Kidney (tissue), 13 donors: ENCODE measurements at regions not wholly inside any gene's neighbourhood (a gene's known extent, or its start where the extent isn't known, plus 50 kb on each side); places are given as distances from the start of the nearest gene placed in this dataset.
A peak's percentile ranks its signal among the peaks of the same experiment; 100 is the strongest.

Experiments used
- DNase-seq, 5 donors: peaks; one replicate each; pipeline ENCODE4 v3.0.0-alpha.2; 2013 to 2020
- FAIRE-seq: peaks from 2 replicates; lab custom pipeline; 2012; peaks lifted over from hg19 to GRCh38; lab: Jason Lieb, UNC
- H3K27ac ChIP-seq, 2 donors: one replicate each; pipeline ENCODE4 v1.7.0; 2013; ENCODE audit warnings: low read depth in 2 of 2, low read length in 2 of 2, inconsistent platforms in 1 of 2
- H3K27me3 ChIP-seq: one replicate; pipeline ENCODE4 v1.7.1; 2013; ENCODE audit warnings: low read length, inconsistent platforms; ENCODE audit not compliant: control insufficient read depth, insufficient read depth
- H3K36me3 ChIP-seq, 3 donors: one replicate each; pipeline versions ENCODE4 v1.7.0 to v1.7.1; 2013; ENCODE audit warnings: low read length in 3 of 3, control low read depth in 1 of 3, inconsistent platforms in 1 of 3; ENCODE audit not compliant: insufficient read depth in 3 of 3, control insufficient read depth in 2 of 3
- H3K4me1 ChIP-seq, 3 donors: one replicate each; pipeline versions ENCODE4 v1.7.0 to v1.7.1; 2013; ENCODE audit warnings: low read length in 3 of 3, inconsistent platforms in 1 of 3, low read depth in 1 of 3; ENCODE audit not compliant: control insufficient read depth in 2 of 3, insufficient read depth in 2 of 3
- H3K4me3 ChIP-seq, 3 donors: one replicate each; pipeline versions ENCODE4 v1.7.0 to v1.8.1; 2013; ENCODE audit warnings: low read length in 3 of 3, control low read depth in 1 of 3, inconsistent platforms in 1 of 3
- H3K9ac ChIP-seq, 3 donors: one replicate each; pipeline versions ENCODE4 v1.7.0 to v1.7.1; 2013; ENCODE audit warnings: low read length in 3 of 3, control low read depth in 1 of 3, inconsistent platforms in 1 of 3
- H3K9me3 ChIP-seq, 3 donors: one replicate each; pipeline versions ENCODE4 v1.7.0 to v1.7.1; 2013; ENCODE audit warnings: low read length in 3 of 3, control low read depth in 1 of 3, inconsistent platforms in 1 of 3; ENCODE audit not compliant: control insufficient read depth in 2 of 3, insufficient read depth in 1 of 3
- intact Hi-C: fragments of 100-400 bp; cut with DNase I; formaldehyde crosslinking; loops from one replicate; pipeline ENCODE4 v1.11.1; 2022
- TF ChIP-seq, protein P1 (sequence below): IDR thresholded peaks from 3 replicates; pipeline ENCODE4 v1.5.1; 2012; ENCODE audit warnings: mild to moderate bottlenecking, moderate library complexity, borderline replicate concordance; ENCODE audit not compliant: insufficient read depth; ENCODE audit errors: extremely low read depth
- donor health status: control.
- donor health status: control.
- donor health status: control.
- donor health status: control.
- donor health status: control.
- donor health status: DM: yes; HTN: yes; CAD: no.
- donor health status: Normal renal cell carcinoma (clear cell type).

DNA sequence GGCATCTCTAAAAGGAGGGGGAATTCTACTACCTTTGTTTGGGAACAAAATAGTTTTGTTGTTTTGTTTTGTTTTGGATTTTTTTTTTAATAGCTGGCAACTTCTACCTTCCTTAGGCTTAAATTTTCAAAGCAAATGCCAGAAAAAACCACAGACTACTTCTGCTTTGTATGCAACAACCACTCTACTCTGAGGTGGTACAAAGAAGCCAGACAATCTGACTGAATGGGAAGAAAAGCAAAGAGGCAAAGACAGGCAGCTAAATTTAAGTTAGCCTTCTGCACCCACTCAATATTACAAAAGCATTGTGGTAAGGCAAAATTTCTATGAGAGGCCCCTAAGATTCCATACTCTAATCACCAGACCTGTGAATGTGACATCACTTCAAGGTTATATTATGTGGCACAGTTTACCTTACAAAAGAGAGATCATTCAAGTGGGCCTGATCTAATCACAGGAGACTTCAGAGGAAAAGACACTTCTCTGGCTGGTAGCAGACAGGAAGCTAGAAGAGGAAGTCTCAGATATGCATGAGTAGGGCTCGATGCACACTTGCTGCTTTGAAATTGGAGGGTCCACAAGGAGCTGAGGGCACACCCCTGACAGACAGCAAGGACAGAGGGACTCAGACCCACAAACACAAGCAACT, 566.6 kb downstream of the RPS29 start:
- TF ChIP-seq, protein P1, sequence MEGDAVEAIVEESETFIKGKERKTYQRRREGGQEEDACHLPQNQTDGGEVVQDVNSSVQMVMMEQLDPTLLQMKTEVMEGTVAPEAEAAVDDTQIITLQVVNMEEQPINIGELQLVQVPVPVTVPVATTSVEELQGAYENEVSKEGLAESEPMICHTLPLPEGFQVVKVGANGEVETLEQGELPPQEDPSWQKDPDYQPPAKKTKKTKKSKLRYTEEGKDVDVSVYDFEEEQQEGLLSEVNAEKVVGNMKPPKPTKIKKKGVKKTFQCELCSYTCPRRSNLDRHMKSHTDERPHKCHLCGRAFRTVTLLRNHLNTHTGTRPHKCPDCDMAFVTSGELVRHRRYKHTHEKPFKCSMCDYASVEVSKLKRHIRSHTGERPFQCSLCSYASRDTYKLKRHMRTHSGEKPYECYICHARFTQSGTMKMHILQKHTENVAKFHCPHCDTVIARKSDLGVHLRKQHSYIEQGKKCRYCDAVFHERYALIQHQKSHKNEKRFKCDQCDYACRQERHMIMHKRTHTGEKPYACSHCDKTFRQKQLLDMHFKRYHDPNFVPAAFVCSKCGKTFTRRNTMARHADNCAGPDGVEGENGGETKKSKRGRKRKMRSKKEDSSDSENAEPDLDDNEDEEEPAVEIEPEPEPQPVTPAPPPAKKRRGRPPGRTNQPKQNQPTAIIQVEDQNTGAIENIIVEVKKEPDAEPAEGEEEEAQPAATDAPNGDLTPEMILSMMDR = no peak
- FAIRE-seq = no peak
- intact Hi-C loops = no loop called here

DNA sequence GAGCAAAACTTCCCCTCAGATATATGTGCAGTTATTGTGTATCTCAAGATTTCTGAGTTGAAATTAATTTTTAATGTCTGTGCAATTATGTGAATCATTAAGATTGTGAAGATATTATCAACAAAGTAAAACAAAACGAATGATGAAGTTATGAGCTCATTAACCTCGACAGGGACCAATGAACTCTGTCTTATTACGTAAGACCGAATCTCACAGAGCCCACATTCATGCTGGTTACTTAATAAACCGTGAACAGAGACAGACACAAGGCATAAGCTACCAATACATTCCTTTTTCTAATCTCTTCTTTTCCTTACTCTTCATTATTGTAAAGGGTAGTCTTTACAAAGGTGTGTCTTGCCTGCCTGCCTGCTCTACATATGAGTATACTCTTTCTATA, 568.7 kb downstream of the RPS29 start:
- DNase-seq (peak in 2 of 5 donors; percentile 11 to 12), FAIRE-seq (no peak)
- TF ChIP-seq, protein P1 = no peak
- Histone ChIP-seq H3K27me3 (no peaks in the 10 kb centered on the region), H3K36me3 (no peaks in the 10 kb centered on the region), H3K4me3 (no peak overlapping the region), H3K9ac (no peak overlapping the region), H3K4me1 (no peaks in the 10 kb centered on the region), H3K9me3 (no peaks in the 10 kb centered on the region), H3K27ac (no peak overlapping the region)
- intact Hi-C loops = no loop called here

More for the DNA sequence above, 566.6 kb downstream of the RPS29 start:
- H3K4me3 ChIP-seq = no peak overlapping the region
- H3K27me3 ChIP-seq = no peaks in the 10 kb centered on the region
- no peaks in the 10 kb centered on the region for H3K4me1 ChIP-seq
- no peak for DNase-seq
- H3K9me3 ChIP-seq = no peaks in the 10 kb centered on the region
- no peaks in the 10 kb centered on the region for H3K36me3 ChIP-seq
- no peak overlapping the region for H3K9ac ChIP-seq
- H3K27ac ChIP-seq = no peak overlapping the region

DNA sequence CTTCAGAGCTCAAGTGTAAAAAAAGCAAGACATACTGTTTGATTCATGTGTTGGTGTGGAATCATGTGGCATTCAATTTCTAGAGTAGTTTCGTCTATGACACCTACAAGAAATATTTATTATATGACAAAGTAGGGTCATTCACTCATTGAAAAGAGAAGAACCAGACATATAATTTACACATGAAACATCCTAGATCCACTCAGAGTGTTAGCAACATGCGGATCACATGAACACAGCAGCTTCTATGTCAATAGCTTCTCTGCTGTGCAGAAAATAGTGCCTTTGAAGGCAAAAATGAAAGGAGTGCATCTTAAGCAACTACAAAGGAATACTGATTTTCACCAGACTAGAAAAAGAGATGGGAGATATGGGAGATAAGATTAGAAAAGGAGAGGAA, 569.8 kb downstream of the RPS29 start:
- no peak overlapping the region for H3K9ac ChIP-seq
- no peaks in the 10 kb centered on the region for H3K27me3 ChIP-seq
- no peaks in the 10 kb centered on the region for H3K9me3 ChIP-seq
- H3K4me1 ChIP-seq = no peaks in the 10 kb centered on the region
- intact Hi-C loops = no loop called here
- TF ChIP-seq, protein P1 = no peak
- no peak overlapping the region for H3K4me3 ChIP-seq
- no peak for FAIRE-seq
- no peaks in the 10 kb centered on the region for H3K36me3 ChIP-seq
- no peak overlapping the region for H3K27ac ChIP-seq
- DNase-seq = no peak

DNA sequence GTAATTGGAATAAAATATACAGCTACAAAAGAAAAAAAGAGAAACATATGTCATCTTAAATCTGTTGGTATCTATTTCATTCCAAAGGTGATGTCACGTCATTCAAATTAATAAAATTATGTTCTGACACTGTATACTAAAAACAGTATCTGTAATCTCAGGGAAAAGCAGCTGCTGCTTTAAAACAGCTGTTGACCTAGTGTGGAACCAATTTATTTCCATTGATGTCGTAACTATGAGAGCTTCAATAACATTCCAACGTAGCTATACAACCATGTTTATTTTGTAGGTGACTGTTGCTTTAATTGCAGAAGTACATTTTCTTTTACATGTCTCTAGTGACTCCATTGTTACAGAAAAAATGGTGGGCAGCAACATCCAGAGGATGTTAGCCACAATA, 571.7 kb downstream of the RPS29 start:
- no peak overlapping the region for H3K4me3 ChIP-seq
- H3K36me3 ChIP-seq = no peaks in the 10 kb centered on the region
- no peak overlapping the region for H3K9ac ChIP-seq
- intact Hi-C loops = no loop called here
- H3K9me3 ChIP-seq = no peaks in the 10 kb centered on the region
- H3K27ac ChIP-seq = no peak overlapping the region
- no peak for DNase-seq
- H3K27me3 ChIP-seq = no peaks in the 10 kb centered on the region
- TF ChIP-seq, protein P1 = no peak
- no peaks in the 10 kb centered on the region for H3K4me1 ChIP-seq
- no peak for FAIRE-seq
